ENCODE measurements at regions not wholly inside any gene's neighbourhood (a gene's known extent, or its start where the extent isn't known, plus 50 kb on each side); places are given as distances from the start of the nearest gene placed in this dataset.

DNA sequence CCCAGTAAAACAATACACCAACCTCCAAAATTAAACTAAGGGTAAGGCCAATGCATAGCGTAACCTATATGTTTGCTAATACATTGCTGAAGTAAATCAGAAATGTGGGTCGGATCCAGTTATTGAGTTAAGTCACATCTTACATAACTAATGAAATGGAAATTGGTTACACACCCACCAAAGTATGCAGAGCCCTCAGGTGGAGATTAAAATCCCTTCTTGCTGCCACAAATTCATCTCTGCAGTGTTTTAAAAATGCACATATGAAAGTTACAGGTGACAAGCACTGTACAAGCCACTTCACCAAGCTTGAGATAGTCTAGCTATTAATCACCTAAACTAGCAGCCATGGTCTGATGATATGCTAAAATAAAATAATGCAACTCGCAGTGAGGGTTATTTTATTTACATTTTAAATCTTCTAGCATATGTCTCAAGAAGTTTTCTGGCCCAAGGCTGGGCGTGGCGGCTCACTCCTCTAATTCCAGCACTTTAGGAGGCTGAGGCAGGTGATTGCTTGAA lies 130.6 kb downstream of the AQP9 start:
- in situ Hi-C loops (cut with MboI; ENCODE audit: low sequenced_read_pairs): loop anchor here (25.0 kb wide), 1 partner anchor 493 kb away; the partner anchor contains the start of gene MINDY2

- in situ Hi-C loops (cut with MboI; ENCODE audit: low sequenced_read_pairs): loop anchor here (25.0 kb wide), 1 partner anchor 493 kb away; the partner anchor contains the start of gene MINDY2
Measured at GRCh38 chr15:58269455-58270414, 131.6 kb downstream of the AQP9 start.

DNA sequence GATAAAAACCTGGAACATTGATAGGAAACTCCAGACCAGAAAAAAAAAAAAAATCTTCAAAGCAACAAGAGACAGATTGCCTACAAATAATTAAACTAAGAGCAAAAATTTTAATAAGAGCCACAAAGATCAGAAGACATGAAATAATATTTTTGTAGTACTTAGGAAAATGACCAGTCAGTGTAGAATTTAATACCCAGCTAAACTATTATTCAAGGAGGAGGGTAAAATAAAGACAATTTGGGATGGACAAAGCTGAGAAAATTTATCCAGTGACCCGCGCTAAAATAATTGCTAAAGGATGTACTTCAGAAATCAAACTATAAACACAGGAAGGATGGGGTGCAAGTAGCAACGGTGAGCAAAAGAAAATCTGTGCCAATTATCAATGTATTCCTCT lies 133.2 kb downstream of the AQP9 start:
- in situ Hi-C loops (cut with MboI; ENCODE audit: low sequenced_read_pairs): loop anchor here (25.0 kb wide), 1 partner anchor 491 kb away; the partner anchor contains the start of gene MINDY2

- in situ Hi-C loops (cut with MboI; ENCODE audit: low sequenced_read_pairs): loop anchor here (25.0 kb wide), 1 partner anchor 489 kb away; the partner anchor contains the start of gene MINDY2
Measured at GRCh38 chr15:58273104-58273503, 134.9 kb downstream of the AQP9 start.

GRCh38 chr15:58274885-58275284 lies 136.7 kb downstream of the AQP9 start:
- in situ Hi-C loops (cut with MboI; ENCODE audit: low sequenced_read_pairs): loop anchor here (25.0 kb wide), 1 partner anchor 487 kb away; the partner anchor contains the start of gene MINDY2

- in situ Hi-C loops (cut with MboI; ENCODE audit: low sequenced_read_pairs): no loop called here
Measured at GRCh38 chr15:58275785-58276184, 137.6 kb downstream of the AQP9 start.

- in situ Hi-C loops (cut with MboI; ENCODE audit: low sequenced_read_pairs): no loop called here
Measured at GRCh38 chr15:58276924-58277323, 138.7 kb downstream of the AQP9 start.

GRCh38 chr15:58277333-58277732 lies 139.2 kb downstream of the AQP9 start:
- in situ Hi-C loops (cut with MboI; ENCODE audit: low sequenced_read_pairs): no loop called here

DNA sequence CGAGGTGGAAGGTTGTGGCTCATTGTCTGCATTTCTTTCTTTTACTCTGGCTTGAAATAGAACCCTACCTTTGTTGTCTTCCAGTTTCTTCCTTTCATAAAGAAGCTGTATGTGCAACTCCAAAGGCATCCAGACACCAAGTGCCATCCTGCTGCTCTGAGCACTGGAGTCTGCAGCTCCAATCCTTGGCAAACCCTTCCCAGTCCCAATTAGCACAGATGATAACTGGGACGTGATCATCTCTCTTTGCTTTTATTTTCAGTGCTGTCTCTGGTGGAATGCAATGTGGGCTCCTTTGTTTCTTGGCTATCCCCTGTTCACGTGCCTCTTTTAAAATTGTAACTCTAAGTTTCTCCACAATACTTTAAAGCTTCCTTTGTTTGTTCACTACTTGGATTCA lies 140.9 kb downstream of the AQP9 start:
- in situ Hi-C loops (cut with MboI; ENCODE audit: low sequenced_read_pairs): no loop called here

- in situ Hi-C loops (cut with MboI; ENCODE audit: low sequenced_read_pairs): no loop called here
Measured at GRCh38 chr15:58279654-58280053, 141.5 kb downstream of the AQP9 start.

DNA sequence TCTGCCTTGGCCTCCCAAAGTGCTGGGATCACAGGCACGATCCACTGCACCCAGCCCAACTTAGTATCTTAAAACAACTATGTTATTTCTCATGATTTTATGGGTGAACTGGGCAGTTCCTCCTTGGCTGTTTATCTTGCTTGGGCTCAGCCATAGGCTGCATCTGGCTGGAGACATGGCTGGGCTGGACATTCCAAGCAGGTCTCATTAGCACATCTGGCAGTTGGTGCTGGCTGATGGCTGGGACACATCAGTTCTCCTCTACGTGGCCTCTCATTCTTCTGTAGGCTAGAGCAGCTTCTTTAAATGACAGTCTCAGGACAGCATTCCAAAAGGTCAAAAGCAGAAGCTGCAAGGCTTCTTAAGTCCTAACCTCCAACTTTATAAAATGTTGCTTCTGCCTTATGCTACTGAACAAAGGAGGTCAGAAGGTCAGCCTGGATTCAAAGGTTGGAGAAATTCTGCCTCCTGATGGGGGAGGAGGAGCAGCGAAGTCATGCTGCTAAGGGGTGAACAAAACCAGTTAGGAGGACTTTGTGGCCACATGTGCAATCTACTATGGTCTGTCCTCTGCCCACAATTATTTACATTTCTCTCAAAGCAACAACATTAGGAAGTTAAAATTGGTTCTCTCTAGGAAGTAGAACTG lies 144.0 kb downstream of the AQP9 start:
- in situ Hi-C loops (cut with MboI; ENCODE audit: low sequenced_read_pairs): no loop called here

DNA sequence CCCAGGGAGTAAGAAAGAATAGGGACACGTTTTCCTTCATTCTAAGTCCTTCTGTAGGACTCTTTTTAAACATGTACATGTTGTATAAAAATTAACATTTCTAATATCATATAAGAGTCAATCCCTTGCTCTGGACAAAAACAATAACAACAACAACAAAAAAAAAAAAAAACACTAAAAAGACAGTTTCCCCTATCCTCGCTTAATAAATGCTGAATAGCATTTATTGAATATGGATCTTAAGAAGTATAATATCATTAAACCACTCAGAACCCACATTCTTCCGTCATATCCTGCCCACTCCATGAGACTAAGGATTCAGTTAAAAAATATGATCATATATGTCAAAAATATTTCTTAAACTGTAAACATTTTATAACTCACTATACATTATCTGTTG lies 145.1 kb downstream of the AQP9 start:
- in situ Hi-C loops (cut with MboI; ENCODE audit: low sequenced_read_pairs): no loop called here

- in situ Hi-C loops (cut with MboI; ENCODE audit: low sequenced_read_pairs): no loop called here
Measured at GRCh38 chr15:58284293-58284692, 146.1 kb downstream of the AQP9 start.

DNA sequence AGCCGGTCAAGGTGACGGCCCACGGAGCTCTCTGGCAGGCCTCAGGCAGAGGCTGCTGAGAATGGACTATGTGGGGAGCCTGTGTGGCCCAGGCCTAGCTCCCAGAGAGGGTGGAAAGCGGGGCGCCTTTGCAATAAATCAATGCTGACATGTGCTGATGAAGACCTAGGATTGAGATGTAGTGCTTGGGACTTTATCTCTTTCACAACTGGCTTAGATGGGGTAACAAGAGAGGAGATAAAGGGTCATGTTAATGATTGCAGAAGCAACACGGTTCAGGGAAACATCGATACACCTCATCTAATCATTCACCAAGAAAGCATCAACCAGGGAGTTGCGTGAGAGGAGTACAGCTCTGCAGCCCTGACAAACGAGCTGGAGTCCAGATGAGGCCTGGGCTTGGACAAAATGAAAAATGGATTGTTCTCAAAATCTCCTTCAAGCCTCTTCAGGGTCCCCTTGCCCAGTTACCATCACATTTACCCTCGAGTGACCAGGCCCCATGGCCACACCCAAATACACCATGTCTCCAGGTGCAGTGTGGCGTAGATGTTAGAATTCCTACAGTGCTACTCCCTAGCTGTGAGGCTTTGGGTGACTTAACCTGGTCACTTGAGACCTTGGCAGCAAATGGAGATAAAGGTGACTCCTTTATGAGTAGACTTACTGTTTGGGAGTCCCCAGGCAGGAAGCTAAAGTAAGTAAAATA lies 146.4 kb upstream of the LIPC start:
- in situ Hi-C loops (cut with MboI; ENCODE audit: low sequenced_read_pairs): no loop called here

- in situ Hi-C loops (cut with MboI; ENCODE audit: low sequenced_read_pairs): no loop called here
Measured at GRCh38 chr15:58285921-58286278, 145.9 kb upstream of the LIPC start.

DNA sequence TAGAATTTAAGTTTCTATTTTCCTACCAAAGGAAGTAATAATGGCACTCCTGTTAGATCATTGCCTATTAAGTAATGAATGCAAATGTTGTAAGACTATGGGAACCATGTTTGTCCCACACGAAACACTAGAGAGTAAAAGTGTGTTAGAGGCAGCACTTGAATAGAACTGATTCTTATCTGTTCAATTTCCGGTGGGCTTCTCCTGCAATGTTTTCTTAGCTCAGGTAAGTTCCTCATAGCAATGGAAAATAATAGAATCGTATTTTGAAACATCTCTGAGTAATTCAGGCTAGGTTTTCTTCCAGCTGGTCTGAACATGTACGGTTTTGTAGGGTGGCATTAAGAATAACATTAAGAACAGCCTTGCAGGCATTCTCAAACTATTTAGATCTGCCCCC lies 145.3 kb upstream of the LIPC start:
- in situ Hi-C loops (cut with MboI; ENCODE audit: low sequenced_read_pairs): no loop called here

DNA sequence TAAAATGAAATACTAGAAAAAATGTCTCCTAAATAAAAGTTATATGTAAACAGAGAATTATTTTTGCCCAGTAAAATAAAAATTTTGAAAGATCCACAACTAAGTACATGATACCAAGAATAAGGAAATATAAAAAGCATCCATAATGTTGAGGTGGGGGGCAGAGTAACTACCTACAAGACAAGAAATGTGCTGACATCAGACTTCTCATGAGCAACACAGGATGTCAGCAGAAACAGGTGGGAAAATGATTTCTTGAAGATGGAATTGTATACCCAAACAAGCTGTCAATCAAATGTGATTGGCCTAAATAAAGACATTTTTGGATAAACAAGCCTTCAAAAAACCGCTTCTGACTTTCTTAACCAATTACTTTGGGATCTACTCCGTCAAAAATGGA lies 143.9 kb upstream of the LIPC start:
- in situ Hi-C loops (cut with MboI; ENCODE audit: low sequenced_read_pairs): no loop called here

GRCh38 chr15:58288592-58288991 lies 143.2 kb upstream of the LIPC start:
- in situ Hi-C loops (cut with MboI; ENCODE audit: low sequenced_read_pairs): no loop called here

- in situ Hi-C loops (cut with MboI; ENCODE audit: low sequenced_read_pairs): no loop called here
Measured at GRCh38 chr15:58291848-58292247, 139.9 kb upstream of the LIPC start.

GRCh38 chr15:58292751-58293175 lies 139.0 kb upstream of the LIPC start:
- in situ Hi-C loops (cut with MboI; ENCODE audit: low sequenced_read_pairs): no loop called here

Measured in HL-60/S4 (cell line).